VCaP (cell line): ENCODE measurements at regions not wholly inside any gene's neighbourhood (a gene's known extent, or its start where the extent isn't known, plus 50 kb on each side); places are given as distances from the start of the nearest gene placed in this dataset.

ENCODE experiments used
- H3K27ac ChIP-seq: fragments of 450-650 bp; 2 replicates; pipeline ENCODE4 v1.5.1; 2017
- TF ChIP-seq, protein P1 (sequence below): fragments of 450-650 bp; conservative IDR thresholded peaks from 2 replicates; pipeline ENCODE4 v1.5.1; 2017; ENCODE audit warnings: mild to moderate bottlenecking, moderate library complexity

DNA sequence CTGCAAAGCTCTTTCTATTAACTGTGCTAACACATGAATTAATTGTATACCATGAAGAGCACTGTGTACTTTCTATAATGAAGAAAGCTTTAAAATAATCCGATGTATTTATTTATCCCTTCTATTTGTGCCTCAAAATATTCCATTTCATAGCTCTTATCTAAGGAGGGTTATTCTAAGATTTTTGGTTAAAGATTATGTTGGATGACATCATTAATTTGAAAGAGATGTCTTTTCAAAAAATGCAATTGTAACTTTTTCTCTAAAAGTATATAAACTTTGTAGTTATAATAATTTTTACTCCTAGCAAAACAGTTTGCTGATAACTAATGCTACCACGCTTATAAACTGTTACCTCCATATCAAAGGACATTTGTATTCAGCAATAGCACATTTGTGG lies 192.4 kb upstream of the HSF2 start:
- H3K27ac ChIP-seq = no peak overlapping the region
- TF ChIP-seq, protein P1, sequence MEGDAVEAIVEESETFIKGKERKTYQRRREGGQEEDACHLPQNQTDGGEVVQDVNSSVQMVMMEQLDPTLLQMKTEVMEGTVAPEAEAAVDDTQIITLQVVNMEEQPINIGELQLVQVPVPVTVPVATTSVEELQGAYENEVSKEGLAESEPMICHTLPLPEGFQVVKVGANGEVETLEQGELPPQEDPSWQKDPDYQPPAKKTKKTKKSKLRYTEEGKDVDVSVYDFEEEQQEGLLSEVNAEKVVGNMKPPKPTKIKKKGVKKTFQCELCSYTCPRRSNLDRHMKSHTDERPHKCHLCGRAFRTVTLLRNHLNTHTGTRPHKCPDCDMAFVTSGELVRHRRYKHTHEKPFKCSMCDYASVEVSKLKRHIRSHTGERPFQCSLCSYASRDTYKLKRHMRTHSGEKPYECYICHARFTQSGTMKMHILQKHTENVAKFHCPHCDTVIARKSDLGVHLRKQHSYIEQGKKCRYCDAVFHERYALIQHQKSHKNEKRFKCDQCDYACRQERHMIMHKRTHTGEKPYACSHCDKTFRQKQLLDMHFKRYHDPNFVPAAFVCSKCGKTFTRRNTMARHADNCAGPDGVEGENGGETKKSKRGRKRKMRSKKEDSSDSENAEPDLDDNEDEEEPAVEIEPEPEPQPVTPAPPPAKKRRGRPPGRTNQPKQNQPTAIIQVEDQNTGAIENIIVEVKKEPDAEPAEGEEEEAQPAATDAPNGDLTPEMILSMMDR = no peak

DNA sequence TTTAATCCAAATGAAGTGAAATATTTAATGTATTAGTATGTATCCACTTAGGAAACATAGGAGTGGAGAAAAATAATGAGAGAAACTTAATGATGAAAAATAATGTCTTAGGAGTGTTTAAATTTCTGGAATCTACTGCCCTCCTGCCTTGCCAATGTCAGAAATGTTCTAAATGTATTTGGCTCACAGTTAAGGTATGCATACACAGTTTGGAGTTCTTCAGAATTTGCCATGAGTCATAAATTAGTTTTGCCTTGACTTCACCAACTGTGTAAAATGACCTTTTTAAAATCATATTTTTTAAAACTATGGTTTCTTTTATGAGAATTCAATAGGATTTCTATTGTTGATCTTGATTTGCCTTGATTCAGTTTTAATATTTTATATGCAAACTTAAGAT lies 191.7 kb upstream of the HSF2 start:
- TF ChIP-seq, protein P1 = no peak
- H3K27ac ChIP-seq = no peak overlapping the region

DNA sequence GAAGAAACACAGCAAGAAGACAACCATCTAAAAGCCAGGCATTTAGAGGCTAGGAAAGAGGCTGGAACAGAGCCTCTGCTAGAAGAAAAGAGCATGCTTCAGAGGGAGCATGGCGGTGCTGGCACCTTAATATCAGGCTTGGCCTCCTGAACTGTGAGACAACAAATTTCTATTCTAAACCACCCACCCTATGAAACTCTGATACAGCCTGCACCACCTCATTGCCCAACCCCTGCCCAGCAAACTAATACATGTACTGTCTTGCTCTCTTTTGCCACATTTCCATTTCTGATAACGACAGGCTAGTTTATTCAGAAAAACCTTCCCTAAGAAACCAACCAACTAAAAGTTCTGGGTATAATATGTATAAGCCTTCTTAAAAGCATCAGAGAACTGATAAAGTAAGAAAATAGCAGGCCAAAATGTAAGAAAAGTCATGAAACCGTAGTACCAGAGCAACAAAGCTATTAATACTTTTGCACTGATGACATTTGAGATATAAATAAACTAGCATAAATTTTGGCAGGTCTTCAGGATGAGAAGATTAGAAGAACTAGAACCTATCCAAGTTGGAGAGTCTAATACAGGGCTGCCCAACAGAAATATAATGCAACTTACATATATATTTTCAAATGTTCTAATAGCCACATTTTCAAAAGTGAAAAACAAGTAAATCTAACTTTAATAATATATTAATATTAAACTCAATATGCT lies 184.7 kb upstream of the HSF2 start:
- H3K27ac ChIP-seq = no peak overlapping the region
- TF ChIP-seq, protein P1 = no peak

DNA sequence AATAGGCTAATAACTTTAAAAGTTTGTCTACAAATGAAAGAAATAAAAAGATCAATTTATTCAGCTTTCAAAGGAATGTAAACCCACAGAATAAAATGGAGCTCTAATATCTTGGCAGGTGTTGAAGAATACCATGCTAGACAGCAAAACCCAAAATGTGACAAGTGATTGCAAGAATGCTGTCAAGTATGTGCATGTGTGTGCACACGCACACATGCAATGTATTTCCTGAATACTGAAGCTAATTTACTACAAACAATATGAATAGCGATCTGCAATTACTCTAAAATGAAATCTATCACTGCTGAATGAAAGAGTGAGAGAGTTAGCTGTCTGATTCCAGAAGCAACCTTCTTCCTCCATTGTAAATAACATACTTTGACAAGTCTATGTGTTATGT lies 179.2 kb upstream of the HSF2 start:
- H3K27ac ChIP-seq = no peak overlapping the region
- TF ChIP-seq, protein P1 = no peak

DNA sequence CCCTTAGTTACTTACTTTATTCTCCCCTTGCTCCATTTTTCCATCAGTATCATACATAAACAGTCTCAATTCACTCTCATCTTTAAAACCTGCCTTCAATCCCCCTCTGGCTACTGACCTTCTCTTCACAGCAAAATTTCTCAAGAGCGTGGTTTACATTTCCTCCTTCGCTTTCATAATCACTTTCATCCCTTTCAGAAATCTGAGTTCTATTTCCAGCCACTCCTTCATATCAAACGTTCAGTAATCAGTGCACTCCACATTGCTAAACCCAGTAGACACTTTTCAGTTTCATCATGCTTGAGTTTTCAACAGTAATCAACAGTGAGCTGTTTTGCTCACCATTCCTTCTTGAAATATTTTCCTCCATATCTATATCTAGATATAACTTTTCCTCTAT lies 176.7 kb upstream of the HSF2 start:
- TF ChIP-seq, protein P1 = no peak
- no peak overlapping the region for H3K27ac ChIP-seq

DNA sequence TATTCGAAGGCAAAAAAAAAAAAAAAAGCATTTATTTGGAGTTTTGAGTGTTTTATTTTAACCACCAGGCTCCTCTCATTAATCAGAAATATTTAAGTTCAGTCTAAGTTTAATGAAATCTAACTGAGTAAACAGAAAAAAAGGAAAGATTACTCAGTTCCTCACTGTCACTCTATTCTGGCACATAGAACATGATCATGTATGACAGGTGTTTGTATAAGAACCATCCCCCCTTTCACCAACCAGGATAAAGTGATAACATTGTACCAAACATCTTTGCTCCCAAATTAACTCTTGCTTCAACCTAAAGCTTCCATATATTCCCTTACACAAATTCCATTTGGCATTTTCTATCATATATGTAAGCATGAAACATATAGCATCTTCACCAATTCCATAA lies 176.2 kb upstream of the HSF2 start:
- no peak overlapping the region for H3K27ac ChIP-seq
- TF ChIP-seq, protein P1 = no peak

DNA sequence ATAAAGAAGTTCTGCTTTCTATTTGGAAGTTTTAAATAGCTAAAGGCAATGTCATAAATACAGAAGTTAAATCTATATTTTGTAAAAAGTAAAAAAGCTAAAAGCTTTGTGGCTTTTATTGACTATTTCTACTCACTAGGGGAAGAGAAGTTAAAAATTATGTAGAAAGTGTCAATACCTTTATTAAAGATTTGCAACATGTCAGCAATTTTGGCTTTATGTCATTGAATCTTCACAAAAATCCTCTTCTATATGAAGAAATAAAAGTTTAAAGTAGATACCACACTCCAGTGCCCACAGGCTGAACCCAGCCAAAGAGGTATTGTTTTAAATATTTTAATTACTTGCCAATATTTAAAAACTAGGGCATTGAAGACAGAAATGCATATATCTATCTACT lies 160.6 kb upstream of the HSF2 start:
- no peak overlapping the region for H3K27ac ChIP-seq
- TF ChIP-seq, protein P1 = no peak
